ENCODE measurements at regions not wholly inside any gene's neighbourhood (a gene's known extent, or its start where the extent isn't known, plus 50 kb on each side); places are given as distances from the start of the nearest gene placed in this dataset.

DNA sequence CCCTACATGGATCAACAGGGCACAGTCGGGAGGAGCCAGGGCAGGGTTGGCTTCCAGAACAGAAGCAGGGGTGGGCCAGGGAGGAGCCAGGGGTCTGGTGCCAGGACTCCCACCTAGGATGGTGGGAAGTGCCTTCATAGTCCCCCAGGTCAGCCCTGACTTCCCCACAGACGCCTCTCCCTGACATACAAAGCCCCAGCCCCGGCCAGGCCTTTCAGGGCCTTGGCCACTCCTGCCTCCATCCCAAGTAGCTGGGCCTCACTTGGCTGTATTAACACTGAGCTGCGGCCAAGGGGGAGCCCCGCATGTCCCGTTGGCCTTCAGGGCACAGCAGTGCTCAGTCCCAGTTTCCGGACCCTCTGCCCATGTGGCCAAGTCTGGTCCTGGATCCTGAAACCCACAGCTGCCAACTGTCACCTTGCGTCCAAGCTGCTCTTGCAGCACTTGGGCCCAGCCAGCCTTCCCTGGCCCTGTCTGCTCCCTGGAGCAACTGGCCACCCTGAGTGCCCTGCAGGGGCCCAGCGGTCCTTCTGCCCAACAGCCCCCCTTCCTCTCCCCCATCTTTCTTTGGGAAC lies 627.8 kb downstream of the MATN1 start:
- no peaks in the 10 kb centered on the region for H3K9me3 ChIP-seq (ENCODE audit: low read length)

GRCh38 chr1:30095051-30095450 lies 628.3 kb downstream of the MATN1 start:
- Histone ChIP-seq H3K36me3 (ENCODE audit: insufficient read depth, low read length) (no peaks in the 10 kb centered on the region), H3K27ac (ENCODE audit: low read length) (no peak overlapping the region), H3K27me3 (ENCODE audit: insufficient read depth, low read depth, low read length) (no peaks in the 10 kb centered on the region), H3K9ac (ENCODE audit: low read length) (no peak overlapping the region), H3F3A (ENCODE audit: insufficient read depth, low read length, poor library complexity, severe bottlenecking) (no peaks in the 10 kb centered on the region), H3K9me2 (ENCODE audit: insufficient read depth, low read length) (no peaks in the 10 kb centered on the region), H4K20me1 (ENCODE audit: insufficient read depth) (no peaks in the 10 kb centered on the region), H3K4me2 (ENCODE audit: low read length) (no peak overlapping the region), H3K9me3 (ENCODE audit: low read length) (no peaks in the 10 kb centered on the region), H3K4me3 (ENCODE audit: low read length) (no peak overlapping the region), H2AFZ (ENCODE audit: low read depth, low read length) (no peak overlapping the region), H3K79me2 (replicated peaks; ENCODE audit: insufficient read depth, low read length) (no peaks in the 10 kb centered on the region)
- no peak for TF ChIP-seq RAD21 (conservative IDR thresholded peaks at IDR 0.05)

More for the DNA sequence above, 627.8 kb downstream of the MATN1 start:
- Histone ChIP-seq H3K9me2 (ENCODE audit: insufficient read depth, low read length) (no peaks in the 10 kb centered on the region), H3K79me2 (replicated peaks; ENCODE audit: insufficient read depth, low read length) (no peaks in the 10 kb centered on the region), H3K27ac (ENCODE audit: low read length) (no peak overlapping the region), H3K36me3 (ENCODE audit: insufficient read depth, low read length) (no peaks in the 10 kb centered on the region), H2AFZ (ENCODE audit: low read depth, low read length) (no peak overlapping the region), H4K20me1 (ENCODE audit: insufficient read depth) (no peaks in the 10 kb centered on the region), H3K4me2 (ENCODE audit: low read length) (no peak overlapping the region), H3K27me3 (ENCODE audit: insufficient read depth, low read depth, low read length) (no peaks in the 10 kb centered on the region), H3K9ac (ENCODE audit: low read length) (no peak overlapping the region), H3F3A (ENCODE audit: insufficient read depth, low read length, poor library complexity, severe bottlenecking) (no peaks in the 10 kb centered on the region), H3K4me3 (ENCODE audit: low read length) (no peak overlapping the region)
- TF ChIP-seq EZH2 (IDR thresholded peaks at IDR 0.05; ENCODE audit: borderline replicate concordance, insufficient read depth, low read length, poor library complexity, severe bottlenecking) (no peak), TAF1 (IDR thresholded peaks at IDR 0.05; ENCODE audit: low read depth) (no peak), MXI1 (conservative IDR thresholded peaks at IDR 0.05; ENCODE audit: poor library complexity, severe bottlenecking) (no peak), RAD21 (conservative IDR thresholded peaks at IDR 0.05) (no peak), POLR2AphosphoS5 (IDR thresholded peaks at IDR 0.05) (no peak), EP300 (conservative IDR thresholded peaks at IDR 0.05; ENCODE audit: poor library complexity, severe bottlenecking) (no peak), SMC3 (conservative IDR thresholded peaks at IDR 0.05; ENCODE audit: poor library complexity) (no peak), REST (IDR thresholded peaks at IDR 0.05; ENCODE audit: borderline replicate concordance) (no peak)

DNA sequence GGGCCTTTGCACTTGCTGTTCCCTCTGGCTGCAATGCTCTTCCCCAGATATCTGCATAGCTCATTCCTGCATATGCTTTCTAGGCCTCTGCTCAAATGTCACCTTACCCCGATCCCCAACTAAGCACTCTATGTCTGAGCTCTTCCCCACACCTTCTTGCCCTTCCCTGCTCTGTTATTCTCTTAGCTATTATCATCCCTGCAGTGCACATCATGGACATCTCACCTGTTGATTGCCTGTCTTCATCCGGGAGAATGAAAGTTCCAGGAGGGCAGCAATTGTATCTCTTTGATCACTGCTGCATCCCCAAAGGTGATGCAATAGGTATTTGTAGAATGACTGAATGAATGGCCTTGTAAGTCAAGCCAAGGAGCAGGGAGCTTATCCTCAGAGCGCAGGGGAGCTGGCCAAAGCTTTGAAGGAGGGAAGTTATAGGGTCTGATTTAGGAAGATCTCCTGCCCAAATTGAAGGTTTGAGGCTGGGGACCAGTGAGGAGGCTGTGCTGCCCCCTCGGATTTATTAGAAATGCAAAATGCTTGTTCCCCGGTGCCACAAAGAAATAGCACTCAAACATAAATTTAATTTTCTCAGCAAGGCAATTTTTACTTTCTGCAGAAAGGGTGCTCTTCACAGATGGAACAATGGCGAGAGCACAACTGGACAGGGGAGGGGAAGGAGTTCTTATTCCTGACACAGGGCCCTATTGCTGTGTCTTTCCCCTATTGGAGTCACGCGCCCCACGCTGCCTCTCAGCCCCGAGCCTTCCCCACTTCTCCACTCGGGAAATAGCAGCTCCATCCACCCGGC lies 631.1 kb downstream of the MATN1 start:
- no peak overlapping the region for H3K27ac ChIP-seq (ENCODE audit: low read length)
- no peaks in the 10 kb centered on the region for H3K36me3 ChIP-seq (ENCODE audit: insufficient read depth, low read length)
- no peaks in the 10 kb centered on the region for H3K79me2 ChIP-seq (replicated peaks; ENCODE audit: insufficient read depth, low read length)
- TF ChIP-seq EP300 (conservative IDR thresholded peaks at IDR 0.05; ENCODE audit: poor library complexity, severe bottlenecking): no peak
- TF ChIP-seq TAF1 (IDR thresholded peaks at IDR 0.05; ENCODE audit: low read depth): no peak
- TF ChIP-seq, protein P1, sequence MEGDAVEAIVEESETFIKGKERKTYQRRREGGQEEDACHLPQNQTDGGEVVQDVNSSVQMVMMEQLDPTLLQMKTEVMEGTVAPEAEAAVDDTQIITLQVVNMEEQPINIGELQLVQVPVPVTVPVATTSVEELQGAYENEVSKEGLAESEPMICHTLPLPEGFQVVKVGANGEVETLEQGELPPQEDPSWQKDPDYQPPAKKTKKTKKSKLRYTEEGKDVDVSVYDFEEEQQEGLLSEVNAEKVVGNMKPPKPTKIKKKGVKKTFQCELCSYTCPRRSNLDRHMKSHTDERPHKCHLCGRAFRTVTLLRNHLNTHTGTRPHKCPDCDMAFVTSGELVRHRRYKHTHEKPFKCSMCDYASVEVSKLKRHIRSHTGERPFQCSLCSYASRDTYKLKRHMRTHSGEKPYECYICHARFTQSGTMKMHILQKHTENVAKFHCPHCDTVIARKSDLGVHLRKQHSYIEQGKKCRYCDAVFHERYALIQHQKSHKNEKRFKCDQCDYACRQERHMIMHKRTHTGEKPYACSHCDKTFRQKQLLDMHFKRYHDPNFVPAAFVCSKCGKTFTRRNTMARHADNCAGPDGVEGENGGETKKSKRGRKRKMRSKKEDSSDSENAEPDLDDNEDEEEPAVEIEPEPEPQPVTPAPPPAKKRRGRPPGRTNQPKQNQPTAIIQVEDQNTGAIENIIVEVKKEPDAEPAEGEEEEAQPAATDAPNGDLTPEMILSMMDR (IDR thresholded peaks at IDR 0.05; ENCODE audit: poor library complexity, severe bottlenecking): no peak
- no peak for TF ChIP-seq RAD21 (conservative IDR thresholded peaks at IDR 0.05)
- TF ChIP-seq SMC3 (conservative IDR thresholded peaks at IDR 0.05; ENCODE audit: poor library complexity): no peak
- TF ChIP-seq EZH2 (IDR thresholded peaks at IDR 0.05; ENCODE audit: borderline replicate concordance, insufficient read depth, low read length, poor library complexity, severe bottlenecking): no peak
- TF ChIP-seq REST (IDR thresholded peaks at IDR 0.05; ENCODE audit: borderline replicate concordance): no peak
- TF ChIP-seq MXI1 (conservative IDR thresholded peaks at IDR 0.05; ENCODE audit: poor library complexity, severe bottlenecking): no peak
- no peak for TF ChIP-seq POLR2AphosphoS5 (IDR thresholded peaks at IDR 0.05)
- H3F3A ChIP-seq (ENCODE audit: insufficient read depth, low read length, poor library complexity, severe bottlenecking): no peaks in the 10 kb centered on the region
- H2AFZ ChIP-seq (ENCODE audit: low read depth, low read length): no peak overlapping the region
- H3K4me3 ChIP-seq (ENCODE audit: low read length): no peak overlapping the region
- no peak overlapping the region for H3K4me2 ChIP-seq (ENCODE audit: low read length)
- no peaks in the 10 kb centered on the region for H3K9me3 ChIP-seq (ENCODE audit: low read length)
- no peaks in the 10 kb centered on the region for H3K9me2 ChIP-seq (ENCODE audit: insufficient read depth, low read length)
- H3K27me3 ChIP-seq (ENCODE audit: insufficient read depth, low read depth, low read length): no peaks in the 10 kb centered on the region
- H3K9ac ChIP-seq (ENCODE audit: low read length): no peak overlapping the region
- no peaks in the 10 kb centered on the region for H4K20me1 ChIP-seq (ENCODE audit: insufficient read depth)

Measured in neural cell (in vitro differentiated cells).